SJSA1 (cell line): ENCODE measurements at regions not wholly inside any gene's neighbourhood (a gene's known extent, or its start where the extent isn't known, plus 50 kb on each side); places are given as distances from the start of the nearest gene placed in this dataset.
"Not testable (repeated sequence)": the region's sequence is repeated elsewhere in the genome, so short reads cannot be mapped to it uniquely, and the experiment has no call there.

ENCODE experiments used
- DNase-seq, 2 experiments: peaks; one replicate each; pipeline ENCODE4 v3.0.0-alpha.2; 2015 to 2020; ENCODE audit warnings: low spot score in 2 of 2, low read depth in 1 of 2
- H3K27ac ChIP-seq: fragments of 250-450 bp; sonication (Bioruptor Pico); 2 replicates; pipeline ENCODE4 v1.5.1; 2020; ENCODE audit warnings: mild to moderate bottlenecking, moderate library complexity
- H3K27me3 ChIP-seq: fragments of 250-450 bp; sonication (Bioruptor Pico); replicated peaks from 2 replicates; pipeline ENCODE4 v1.5.1; 2020; ENCODE audit warnings: mild to moderate bottlenecking, moderate library complexity
- H3K36me3 ChIP-seq: fragments of 250-450 bp; sonication (Bioruptor Pico); 2 replicates; pipeline ENCODE4 v1.5.1; 2020; ENCODE audit warnings: mild to moderate bottlenecking
- H3K4me1 ChIP-seq: fragments of 250-450 bp; sonication (Bioruptor Pico); replicated peaks from 2 replicates; pipeline ENCODE4 v1.6.1; 2021; ENCODE audit warnings: mild to moderate bottlenecking
- H3K4me3 ChIP-seq: fragments of 250-450 bp; sonication (Bioruptor Pico); 2 replicates; pipeline ENCODE4 v1.5.1; 2020; ENCODE audit warnings: mild to moderate bottlenecking
- H3K9me3 ChIP-seq: fragments of 250-450 bp; sonication (Bioruptor Pico); replicated peaks from 2 replicates; pipeline ENCODE4 v1.5.1; 2020; ENCODE audit warnings: mild to moderate bottlenecking

DNA sequence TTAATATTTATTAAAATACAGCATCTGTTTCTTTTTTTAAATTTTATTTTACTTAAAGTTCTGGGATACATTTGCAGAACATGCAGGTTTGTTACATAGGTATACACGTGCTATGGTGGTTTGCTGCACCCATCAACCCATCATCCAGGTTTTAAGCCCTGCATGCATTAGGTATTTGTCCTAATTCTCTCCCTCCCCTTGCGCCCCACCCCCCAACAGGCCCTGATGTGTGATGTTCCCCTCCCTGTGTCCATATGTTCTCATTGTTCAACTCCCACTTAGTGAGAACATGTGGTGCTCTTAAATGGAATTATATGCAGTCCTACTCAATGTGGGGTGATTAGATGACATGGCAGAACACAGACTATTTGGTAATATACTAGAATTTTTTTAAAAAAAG lies 1147.7 kb upstream of the ALCAM start:
- not testable (repeated sequence) for H3K9me3 ChIP-seq, H3K27ac ChIP-seq, H3K4me3 ChIP-seq, H3K4me1 ChIP-seq, H3K27me3 ChIP-seq, DNase-seq, H3K36me3 ChIP-seq

DNA sequence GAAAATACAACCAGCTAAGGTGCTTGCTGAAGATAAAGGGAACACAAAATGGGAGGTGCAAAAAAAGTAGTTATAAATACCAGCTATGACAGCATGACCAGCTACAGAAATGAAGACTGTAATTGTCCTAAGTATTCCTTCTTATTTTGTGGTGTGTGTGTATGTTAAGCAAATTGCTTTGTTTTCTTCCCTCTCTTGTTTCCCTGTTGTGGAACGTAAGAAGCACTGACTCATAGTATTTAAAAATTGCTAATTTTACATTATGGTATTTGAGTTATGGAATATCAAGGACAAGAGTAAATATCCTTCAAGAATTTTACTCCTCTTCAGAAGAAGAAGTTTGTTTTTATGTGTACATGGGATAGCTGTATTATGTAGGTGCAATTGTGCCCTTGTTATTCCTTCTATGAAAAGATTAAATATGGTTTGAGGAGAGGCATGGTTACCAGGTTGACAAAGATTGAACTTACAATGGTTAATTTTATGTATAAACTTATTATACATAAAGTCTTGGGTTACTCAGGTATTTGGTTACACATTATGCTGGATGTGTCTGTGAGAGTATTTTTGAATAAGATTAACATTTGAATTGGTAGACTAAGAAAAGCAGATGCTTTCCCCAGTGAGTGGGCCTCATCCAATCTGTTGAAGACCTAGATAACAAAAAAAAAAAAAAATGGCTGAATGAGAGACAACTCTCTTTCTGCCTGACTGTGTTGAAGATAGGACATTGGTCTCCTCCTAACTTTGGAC lies 1132.1 kb upstream of the ALCAM start:
- Histone ChIP-seq H3K27me3 (no peaks in the 10 kb centered on the region), H3K9me3 (no peaks in the 10 kb centered on the region), H3K4me3 (no peak overlapping the region), H3K4me1 (no peaks in the 10 kb centered on the region), H3K27ac (no peak overlapping the region), H3K36me3 (no peaks in the 10 kb centered on the region)
- no peak for DNase-seq

DNA sequence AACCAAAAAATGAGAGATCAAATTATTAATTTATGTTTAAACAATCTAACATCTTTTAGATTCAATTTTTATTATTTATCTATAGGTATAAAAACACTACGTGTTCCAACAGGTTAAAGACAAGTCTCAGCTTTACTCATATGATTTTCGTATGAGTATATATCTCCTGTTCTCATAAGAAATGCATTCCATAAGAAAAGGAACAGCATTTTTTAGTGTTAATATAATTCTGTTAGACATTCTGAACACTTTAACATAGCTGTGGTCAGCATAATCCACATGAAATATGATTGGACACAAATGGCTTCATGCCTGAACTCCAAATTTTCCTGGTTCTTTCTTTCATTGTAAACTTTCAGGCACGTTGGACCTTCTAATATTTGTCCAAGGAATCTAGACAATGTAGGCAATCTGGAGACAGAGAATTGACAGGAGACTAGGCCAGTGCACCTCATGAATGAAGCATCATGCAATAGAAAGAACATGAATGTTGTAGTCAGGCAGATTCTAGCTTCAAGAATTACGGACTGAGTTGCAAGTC lies 1122.0 kb upstream of the ALCAM start:
- H3K36me3 ChIP-seq: no peaks in the 10 kb centered on the region
- peak overlapping the region; percentile 64 for H3K27ac ChIP-seq
- DNase-seq: no peak
- H3K27me3 ChIP-seq: no peaks in the 10 kb centered on the region
- no peak overlapping the region for H3K4me3 ChIP-seq
- H3K4me1 ChIP-seq: peaks cover 18% of the 10 kb centered on the region
- no peaks in the 10 kb centered on the region for H3K9me3 ChIP-seq

DNA sequence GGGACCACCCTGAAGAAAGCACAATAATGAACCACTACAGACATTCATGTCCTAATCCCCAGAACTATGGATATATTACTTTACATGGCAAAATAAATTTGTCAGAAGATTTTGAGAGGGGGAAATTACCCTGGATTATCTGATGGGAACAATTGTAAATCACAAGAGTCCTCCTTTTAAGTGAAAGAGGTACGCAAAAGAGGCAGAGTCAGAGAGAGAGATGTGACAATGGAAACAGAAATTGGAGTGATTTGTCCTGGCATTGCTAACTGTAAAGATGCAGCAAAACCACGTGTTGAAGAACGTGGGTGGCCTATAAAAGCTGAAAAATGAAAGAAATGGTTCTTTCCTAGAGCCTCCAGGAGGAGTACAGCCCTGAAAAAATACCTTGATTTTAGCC lies 1121.4 kb upstream of the ALCAM start:
- DNase-seq: peak in 1 of 2 experiments; percentile 60
- Histone ChIP-seq H3K4me1 (peaks cover 18% of the 10 kb centered on the region), H3K4me3 (no peak overlapping the region), H3K9me3 (no peaks in the 10 kb centered on the region), H3K36me3 (no peaks in the 10 kb centered on the region), H3K27ac (peak overlapping the region; percentile 64), H3K27me3 (no peaks in the 10 kb centered on the region)

DNA sequence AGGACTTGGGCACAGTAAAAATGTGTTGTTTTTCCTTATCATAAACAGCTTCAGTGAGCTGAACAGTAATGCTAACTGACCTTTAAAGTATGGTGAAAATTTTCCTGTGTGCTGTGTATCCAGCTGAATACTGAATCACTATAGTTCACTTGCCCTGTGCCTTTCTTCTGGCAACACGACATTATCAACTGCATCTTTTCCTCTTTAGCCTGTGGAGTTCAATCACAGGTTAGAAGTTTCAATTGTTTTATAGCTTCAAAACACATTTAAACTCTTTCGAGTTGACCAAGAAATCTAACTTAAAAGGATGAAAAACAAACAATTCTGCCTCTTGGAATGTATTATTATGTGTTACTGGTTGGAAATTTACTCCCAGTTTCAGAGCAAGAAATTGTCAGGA lies 1120.7 kb upstream of the ALCAM start:
- Histone ChIP-seq H3K9me3 (no peaks in the 10 kb centered on the region), H3K4me1 (peaks cover 18% of the 10 kb centered on the region), H3K36me3 (no peaks in the 10 kb centered on the region), H3K4me3 (no peak overlapping the region), H3K27ac (peak overlapping the region; percentile 64), H3K27me3 (no peaks in the 10 kb centered on the region)
- DNase-seq: peak in 1 of 2 experiments; percentile 24

DNA sequence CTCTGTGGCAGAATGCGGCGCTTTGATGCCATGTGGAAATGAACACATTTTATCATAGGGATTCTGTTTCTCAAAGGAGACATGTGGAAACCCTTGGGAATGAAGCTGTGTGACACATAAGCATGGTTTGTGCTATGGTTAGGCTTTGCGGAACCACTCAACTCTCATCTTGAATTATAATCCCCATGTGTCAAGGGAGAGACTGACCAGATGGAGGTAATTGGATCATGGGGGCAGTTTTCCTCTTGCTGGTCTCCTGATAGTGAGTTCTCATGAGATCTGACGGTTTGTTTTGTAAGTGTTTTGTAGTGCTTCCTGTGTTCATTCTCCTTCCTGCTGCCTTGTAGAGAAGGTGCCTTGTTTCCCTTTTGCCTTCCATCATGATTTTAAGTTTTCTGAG lies 1109.2 kb upstream of the ALCAM start:
- no peaks in the 10 kb centered on the region for H3K9me3 ChIP-seq
- no peak overlapping the region for H3K4me3 ChIP-seq
- no peaks in the 10 kb centered on the region for H3K4me1 ChIP-seq
- H3K27ac ChIP-seq: no peak overlapping the region
- no peaks in the 10 kb centered on the region for H3K36me3 ChIP-seq
- no peak for DNase-seq
- H3K27me3 ChIP-seq: no peaks in the 10 kb centered on the region

DNA sequence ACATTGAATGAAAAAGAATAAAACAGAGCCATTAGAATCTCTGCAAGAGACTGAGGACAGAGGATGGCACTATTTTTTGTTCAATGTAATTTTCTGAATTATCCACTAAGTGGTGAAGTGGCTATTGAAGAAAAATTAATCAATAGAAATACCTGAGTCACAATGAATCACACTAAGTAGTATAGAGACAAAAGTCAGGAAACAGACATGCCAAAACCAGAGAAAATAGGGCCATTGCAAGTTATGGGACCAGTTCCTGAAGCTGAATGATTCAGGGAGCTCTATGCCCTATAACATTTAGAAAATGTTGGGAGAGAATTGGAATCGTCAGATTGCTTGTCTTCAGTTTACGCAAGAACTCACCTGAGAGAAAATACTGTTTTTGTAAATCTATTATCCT lies 1103.2 kb upstream of the ALCAM start:
- no peak for DNase-seq
- H3K4me3 ChIP-seq: no peak overlapping the region
- no peaks in the 10 kb centered on the region for H3K9me3 ChIP-seq
- H3K4me1 ChIP-seq: no peaks in the 10 kb centered on the region
- H3K36me3 ChIP-seq: no peaks in the 10 kb centered on the region
- no peaks in the 10 kb centered on the region for H3K27me3 ChIP-seq
- no peak overlapping the region for H3K27ac ChIP-seq

DNA sequence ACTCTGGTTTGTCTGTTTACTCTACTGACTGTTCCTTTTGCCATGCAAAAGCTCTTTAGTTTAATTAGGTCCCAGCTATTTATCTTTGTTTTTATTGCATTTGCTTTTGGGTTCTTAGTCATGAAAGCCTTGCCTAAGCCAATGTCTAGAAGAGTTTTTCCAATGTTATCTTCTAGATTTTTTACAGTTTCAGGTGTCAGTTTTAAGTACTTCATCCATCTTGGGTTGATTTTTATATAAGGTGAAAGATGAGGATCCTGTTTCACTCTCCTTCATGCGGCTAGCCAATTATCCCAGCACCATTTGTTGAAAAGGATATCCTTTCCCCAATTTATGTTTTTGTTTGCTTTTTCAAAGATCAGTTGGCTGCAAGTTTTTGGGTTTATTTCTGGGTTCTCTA lies 1100.5 kb upstream of the ALCAM start:
- not testable (repeated sequence) for H3K36me3 ChIP-seq, H3K9me3 ChIP-seq, H3K4me3 ChIP-seq, H3K4me1 ChIP-seq, H3K27ac ChIP-seq, H3K27me3 ChIP-seq, DNase-seq

DNA sequence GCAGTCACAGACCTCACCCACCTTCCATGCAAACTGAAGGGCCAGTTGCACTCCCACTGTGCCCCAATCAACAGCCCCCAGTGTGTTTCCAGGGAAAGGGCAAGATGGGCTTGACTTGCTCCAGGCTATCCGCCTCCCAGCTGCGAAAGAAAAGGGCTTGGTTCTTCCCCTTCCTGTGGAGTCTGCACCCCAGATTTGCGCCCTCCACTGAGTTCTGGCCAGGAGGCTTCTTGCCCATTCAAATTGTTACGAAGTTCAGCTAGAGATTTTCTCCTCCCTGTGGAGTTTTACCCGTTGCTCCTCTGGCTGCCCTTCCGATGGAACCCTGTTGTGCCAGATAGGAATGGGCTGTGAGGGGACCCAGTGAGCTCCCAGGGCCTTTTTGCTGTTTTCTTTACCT lies 1096.9 kb upstream of the ALCAM start:
- no peaks in the 10 kb centered on the region for H3K36me3 ChIP-seq
- no peaks in the 10 kb centered on the region for H3K27me3 ChIP-seq
- no peak overlapping the region for H3K4me3 ChIP-seq
- no peak for DNase-seq
- no peak overlapping the region for H3K27ac ChIP-seq
- no peaks in the 10 kb centered on the region for H3K4me1 ChIP-seq
- H3K9me3 ChIP-seq: no peaks in the 10 kb centered on the region

DNA sequence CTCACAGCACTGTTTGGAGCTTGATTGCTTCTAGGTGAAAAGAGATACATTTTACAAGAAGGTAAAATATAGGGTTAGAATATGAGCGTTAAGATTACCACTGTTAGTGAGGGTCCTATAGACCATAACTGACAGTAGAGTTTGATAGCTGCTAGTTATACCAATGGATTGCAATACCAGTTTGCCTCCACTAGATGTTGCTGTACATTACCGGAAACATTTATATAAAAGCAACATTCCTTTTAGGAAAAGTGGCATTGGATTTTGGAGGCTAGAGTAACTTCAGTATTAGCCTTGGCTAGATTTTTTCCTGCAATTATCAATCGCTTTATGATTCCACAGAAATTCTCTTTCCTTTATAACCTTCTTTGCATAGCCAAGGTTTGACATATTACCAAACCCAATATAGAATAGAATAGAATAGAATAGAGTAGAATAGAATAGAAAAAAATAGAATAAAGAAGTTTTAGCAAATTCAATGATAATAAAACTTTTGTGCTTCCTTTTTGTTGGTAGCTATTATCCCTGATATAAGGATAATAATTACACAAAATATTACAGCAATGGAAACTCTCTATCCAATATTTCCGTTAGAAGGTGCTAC lies 1093.6 kb upstream of the ALCAM start:
- Histone ChIP-seq H3K27ac (no peak overlapping the region), H3K9me3 (no peaks in the 10 kb centered on the region), H3K4me1 (no peaks in the 10 kb centered on the region), H3K36me3 (no peaks in the 10 kb centered on the region), H3K27me3 (no peaks in the 10 kb centered on the region), H3K4me3 (no peak overlapping the region)
- DNase-seq: peak in 1 of 2 experiments; percentile 4

DNA sequence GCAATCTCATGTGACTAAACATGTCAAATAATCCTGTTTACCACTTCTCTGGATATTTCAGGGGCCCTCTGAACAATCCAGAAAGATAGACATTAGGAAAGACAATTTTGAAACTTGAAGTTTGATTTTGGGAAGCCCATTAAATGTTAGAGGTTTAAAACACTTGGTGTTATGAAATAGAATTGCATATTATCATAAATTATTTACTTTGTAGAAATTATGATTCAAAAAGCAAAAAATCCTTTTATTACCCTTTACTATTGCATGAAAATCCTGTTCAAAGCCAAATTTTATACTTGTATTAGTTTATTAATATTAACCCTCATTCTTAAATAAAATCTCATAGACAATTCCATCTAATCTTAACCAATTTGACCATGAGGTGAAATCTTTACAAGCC lies 1091.5 kb upstream of the ALCAM start:
- Histone ChIP-seq H3K27ac (no peak overlapping the region), H3K4me1 (no peaks in the 10 kb centered on the region), H3K27me3 (no peaks in the 10 kb centered on the region), H3K36me3 (no peaks in the 10 kb centered on the region), H3K9me3 (no peaks in the 10 kb centered on the region), H3K4me3 (no peak overlapping the region)
- no peak for DNase-seq

DNA sequence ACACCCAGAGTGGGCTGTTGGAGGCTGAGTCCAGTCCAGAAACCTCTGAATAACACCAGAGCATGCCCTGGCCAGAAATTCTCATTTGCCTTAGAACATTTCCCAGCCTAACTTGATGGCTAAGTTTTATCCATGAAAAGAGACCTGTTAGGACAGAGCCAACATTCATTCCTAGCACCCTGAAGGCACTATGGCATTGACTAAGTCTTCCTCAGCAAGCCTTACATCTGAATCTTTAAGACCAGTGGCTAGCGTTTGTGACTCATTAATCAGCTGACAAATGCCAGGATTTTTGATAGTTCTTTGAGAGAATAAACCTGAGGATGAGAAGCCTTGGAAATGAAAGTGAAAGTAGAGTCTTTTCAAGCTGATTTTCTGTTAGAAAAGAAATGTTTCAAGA lies 1087.1 kb upstream of the ALCAM start:
- H3K4me3 ChIP-seq: no peak overlapping the region
- H3K4me1 ChIP-seq: no peaks in the 10 kb centered on the region
- H3K36me3 ChIP-seq: no peaks in the 10 kb centered on the region
- no peaks in the 10 kb centered on the region for H3K27me3 ChIP-seq
- no peak overlapping the region for H3K27ac ChIP-seq
- peak in 1 of 2 experiments; percentile 11 for DNase-seq
- H3K9me3 ChIP-seq: no peaks in the 10 kb centered on the region

DNA sequence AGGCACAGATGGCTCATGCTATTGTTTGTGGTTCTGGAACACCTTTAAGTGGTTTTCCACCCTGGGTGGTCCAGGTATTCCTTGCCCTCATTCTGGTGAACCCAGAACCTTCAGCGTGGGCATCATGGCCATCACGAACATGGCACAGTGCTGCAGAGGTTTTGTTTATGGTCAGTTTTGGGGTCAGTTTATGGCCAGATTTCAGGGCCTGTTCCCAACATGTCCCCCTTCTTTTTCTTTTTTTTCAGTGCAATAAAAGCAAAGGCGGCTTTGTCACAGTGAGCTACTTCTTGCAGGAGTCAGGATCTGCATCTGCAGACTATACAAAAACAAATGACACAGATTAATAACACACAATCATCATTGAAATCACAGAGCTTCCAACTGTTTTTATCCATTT lies 1085.0 kb upstream of the ALCAM start:
- no peak overlapping the region for H3K27ac ChIP-seq
- H3K4me1 ChIP-seq: no peaks in the 10 kb centered on the region
- H3K4me3 ChIP-seq: no peak overlapping the region
- no peaks in the 10 kb centered on the region for H3K9me3 ChIP-seq
- H3K27me3 ChIP-seq: no peaks in the 10 kb centered on the region
- DNase-seq: no peak
- no peaks in the 10 kb centered on the region for H3K36me3 ChIP-seq

DNA sequence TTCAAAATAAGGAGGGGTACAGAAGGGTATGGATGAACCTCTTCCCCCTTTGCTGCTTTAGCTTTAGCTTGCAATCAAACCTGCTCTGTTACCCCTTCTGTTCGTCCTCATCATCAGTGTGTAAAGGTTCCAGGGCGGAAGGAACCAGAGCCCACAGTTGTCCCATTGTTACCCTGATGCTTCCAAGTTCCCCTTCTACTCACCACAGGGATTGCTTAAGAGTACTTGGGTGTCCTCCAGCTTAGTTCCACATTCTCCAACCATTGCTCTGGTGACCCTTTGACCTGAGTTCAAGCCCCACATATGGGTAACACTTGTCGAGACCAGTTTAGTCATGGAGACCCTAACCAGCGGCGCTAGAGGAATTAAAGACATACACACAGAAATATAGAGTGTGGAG lies 1080.1 kb upstream of the ALCAM start:
- no peak overlapping the region for H3K27ac ChIP-seq
- no peak overlapping the region for H3K4me3 ChIP-seq
- no peaks in the 10 kb centered on the region for H3K27me3 ChIP-seq
- DNase-seq: no peak
- no peaks in the 10 kb centered on the region for H3K9me3 ChIP-seq
- no peaks in the 10 kb centered on the region; the same call in 1 of the 2 replicates for H3K4me1 ChIP-seq
- H3K36me3 ChIP-seq: no peaks in the 10 kb centered on the region
